IPS-15b (cell line): ENCODE measurements at regions not wholly inside any gene's neighbourhood (a gene's known extent, or its start where the extent isn't known, plus 50 kb on each side); places are given as distances from the start of the nearest gene placed in this dataset.
A peak's percentile ranks its signal among the peaks of the same experiment; 100 is the strongest.
"Not testable (repeated sequence)": the region's sequence is repeated elsewhere in the genome, so short reads cannot be mapped to it uniquely, and the experiment has no call there.

ENCODE experiments used
- H3K27me3 ChIP-seq: one replicate; pipeline ENCODE4 v1.6.1; 2013; ENCODE audit warnings: low read length; ENCODE audit not compliant: control insufficient read depth, insufficient read depth
- H3K36me3 ChIP-seq: one replicate; pipeline ENCODE4 v1.6.1; 2013; ENCODE audit warnings: low read length; ENCODE audit not compliant: control insufficient read depth, insufficient read depth
- H3K4me1 ChIP-seq: one replicate; pipeline ENCODE4 v1.6.1; 2013; ENCODE audit warnings: mild to moderate bottlenecking, low read length; ENCODE audit not compliant: control insufficient read depth, insufficient read depth
- H3K4me3 ChIP-seq: one replicate; pipeline ENCODE4 v1.5.1; 2013; ENCODE audit warnings: low read depth, low read length
- H3K9ac ChIP-seq: one replicate; pipeline ENCODE4 v1.6.1; 2013; ENCODE audit warnings: low read depth, mild to moderate bottlenecking, low read length
- H3K9me3 ChIP-seq: one replicate; pipeline ENCODE4 v1.6.1; 2013; ENCODE audit warnings: mild to moderate bottlenecking, low read length; ENCODE audit not compliant: control insufficient read depth, insufficient read depth

DNA sequence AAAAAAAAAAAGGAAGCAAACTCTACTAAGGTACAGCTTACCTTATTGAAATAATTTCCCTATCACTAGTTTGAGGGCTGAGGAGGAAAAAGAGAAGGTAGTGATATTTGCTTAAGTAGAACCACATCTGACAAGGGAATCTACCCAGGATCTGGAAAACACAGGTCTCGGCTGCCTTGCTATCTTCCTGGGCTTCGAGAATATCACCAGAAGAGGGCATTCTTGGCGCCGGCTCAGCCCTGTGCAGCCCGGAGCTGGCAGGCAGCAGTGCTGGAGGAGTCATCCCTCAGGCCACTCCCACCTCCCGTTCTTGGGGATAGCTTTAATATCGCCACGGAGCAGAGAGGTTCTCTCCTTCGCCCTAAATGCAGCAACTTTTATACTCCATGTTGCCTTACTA, 1181.2 kb downstream of the VRK1 start:
- no peak overlapping the region for H3K9ac ChIP-seq
- no peaks in the 10 kb centered on the region for H3K4me1 ChIP-seq
- H3K9me3 ChIP-seq, result no peaks in the 10 kb centered on the region
- H3K36me3 ChIP-seq, result no peaks in the 10 kb centered on the region
- peak overlapping the region; percentile 31 for H3K4me3 ChIP-seq
- no peaks in the 10 kb centered on the region for H3K27me3 ChIP-seq

DNA sequence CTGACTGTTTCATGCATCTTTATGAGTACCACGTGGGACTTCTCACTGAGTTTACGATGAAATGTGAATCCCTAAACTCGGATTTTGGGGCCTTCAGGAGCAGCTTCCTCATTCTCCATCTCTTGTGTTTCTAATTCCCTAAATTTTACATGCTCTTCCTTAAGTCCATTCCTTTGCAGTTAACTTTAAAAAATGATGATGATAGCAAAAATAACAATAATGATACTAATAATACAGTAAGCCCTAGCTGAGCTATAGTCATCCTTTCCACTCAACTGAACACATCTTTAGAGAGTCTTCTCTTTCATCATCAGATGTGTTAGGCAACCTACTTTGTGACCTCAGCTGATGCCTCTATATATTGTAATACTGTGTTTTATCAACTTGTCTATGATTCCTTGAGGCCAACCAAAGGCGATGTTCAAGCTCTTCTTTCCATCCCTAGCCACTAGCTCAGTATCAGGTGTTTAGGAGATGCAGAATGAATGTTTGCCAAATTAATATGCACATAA, 1196.4 kb downstream of the VRK1 start:
- Histone ChIP-seq H3K27me3 (no peaks in the 10 kb centered on the region), H3K4me3 (no peak overlapping the region), H3K9ac (no peak overlapping the region), H3K36me3 (no peaks in the 10 kb centered on the region), H3K9me3 (no peaks in the 10 kb centered on the region), H3K4me1 (no peaks in the 10 kb centered on the region)

DNA sequence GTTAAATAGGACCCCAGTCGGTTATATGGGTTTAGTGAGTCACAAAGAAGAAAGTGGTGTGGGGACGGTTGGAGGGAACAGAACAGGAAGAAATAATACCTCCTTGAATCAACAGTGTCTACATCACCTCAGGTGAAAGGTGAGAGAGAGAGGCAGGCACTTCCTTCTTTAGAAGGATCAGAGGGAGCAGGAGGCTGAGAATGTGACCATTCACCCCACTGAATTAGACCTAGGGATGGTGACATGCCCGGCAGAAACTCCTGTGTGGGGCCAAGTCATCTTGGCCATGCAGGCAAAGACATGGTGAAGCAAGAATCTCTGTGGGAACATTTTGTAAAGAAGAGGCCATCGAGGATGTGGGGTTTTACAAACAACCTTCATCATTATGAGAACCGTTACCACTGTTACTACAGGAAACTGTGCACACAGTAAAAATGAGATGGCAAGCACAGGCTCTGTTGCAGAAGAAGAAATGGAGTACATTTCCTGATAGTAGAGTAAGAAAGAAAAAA, 1196.9 kb downstream of the VRK1 start:
- Histone ChIP-seq H3K9ac (no peak overlapping the region), H3K4me1 (no peaks in the 10 kb centered on the region), H3K9me3 (no peaks in the 10 kb centered on the region), H3K36me3 (no peaks in the 10 kb centered on the region), H3K27me3 (no peaks in the 10 kb centered on the region), H3K4me3 (no peak overlapping the region)

DNA sequence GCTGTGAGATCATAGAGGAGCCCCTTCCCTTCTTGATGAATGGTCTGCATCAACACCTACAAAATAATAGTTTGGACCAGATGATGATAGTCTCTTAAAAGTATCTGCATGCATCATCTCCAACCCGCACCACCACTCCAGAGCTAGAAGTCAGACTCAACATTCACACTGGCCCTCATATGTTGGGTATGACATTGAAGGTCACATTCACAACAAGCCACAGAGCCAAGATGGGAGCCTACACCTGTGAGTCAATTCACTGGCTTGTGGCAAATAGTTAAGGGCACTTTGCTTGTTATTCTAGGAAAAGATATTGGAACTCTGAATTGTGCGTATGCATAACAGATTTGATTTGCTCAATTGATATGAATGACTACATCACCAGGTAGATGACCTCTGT, 1197.9 kb downstream of the VRK1 start:
- H3K27me3 ChIP-seq, result no peaks in the 10 kb centered on the region
- H3K9ac ChIP-seq, result no peak overlapping the region
- no peaks in the 10 kb centered on the region for H3K4me1 ChIP-seq
- no peak overlapping the region for H3K4me3 ChIP-seq
- H3K36me3 ChIP-seq, result no peaks in the 10 kb centered on the region
- H3K9me3 ChIP-seq, result no peaks in the 10 kb centered on the region

DNA sequence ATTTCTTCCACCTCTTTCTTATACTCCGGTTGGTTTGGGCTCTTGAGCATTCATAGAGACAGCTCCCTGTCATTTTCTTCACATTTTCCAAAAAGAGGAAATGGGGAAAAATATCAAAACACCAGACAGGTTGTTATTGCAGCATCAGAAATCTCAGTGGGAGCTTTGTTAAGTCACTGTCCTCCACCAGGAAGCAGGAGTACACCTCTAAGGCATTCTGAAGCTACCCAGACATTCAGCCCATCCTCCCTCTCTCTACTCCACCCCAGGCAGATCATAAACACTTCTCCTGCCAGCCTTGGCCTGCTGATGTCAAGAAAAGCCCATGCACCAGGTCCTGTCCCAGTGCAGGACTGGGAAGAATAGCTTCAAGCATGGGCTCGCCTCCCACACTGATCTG, 1198.3 kb downstream of the VRK1 start:
- H3K9ac ChIP-seq, result no peak overlapping the region
- no peaks in the 10 kb centered on the region for H3K4me1 ChIP-seq
- no peaks in the 10 kb centered on the region for H3K9me3 ChIP-seq
- H3K4me3 ChIP-seq, result no peak overlapping the region
- H3K36me3 ChIP-seq, result no peaks in the 10 kb centered on the region
- no peaks in the 10 kb centered on the region for H3K27me3 ChIP-seq

DNA sequence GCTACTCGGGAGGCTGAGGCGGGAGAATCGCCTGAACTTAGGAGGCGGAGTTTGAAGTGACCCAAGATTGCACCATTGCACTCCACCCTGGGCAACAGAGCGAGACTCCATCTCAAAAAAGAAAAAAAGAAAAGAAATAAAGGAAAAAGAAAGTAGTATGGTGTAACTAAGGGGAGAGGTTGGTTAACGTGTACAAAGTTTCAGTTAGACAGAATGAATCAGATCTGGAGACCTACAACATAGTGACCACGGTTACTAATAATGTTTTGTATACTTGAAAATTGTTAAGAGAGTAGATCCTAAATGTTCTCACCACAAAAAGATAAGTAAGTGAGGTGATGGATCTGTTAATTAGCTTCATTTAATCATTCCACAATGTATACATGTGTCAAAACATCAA, 1208.8 kb downstream of the VRK1 start:
- Histone ChIP-seq H3K4me1 (peaks cover 2% of the 10 kb centered on the region), H3K36me3 (no peaks in the 10 kb centered on the region), H3K9ac (no peak overlapping the region), H3K9me3 (no peaks in the 10 kb centered on the region), H3K4me3 (no peak overlapping the region), H3K27me3 (no peaks in the 10 kb centered on the region)

DNA sequence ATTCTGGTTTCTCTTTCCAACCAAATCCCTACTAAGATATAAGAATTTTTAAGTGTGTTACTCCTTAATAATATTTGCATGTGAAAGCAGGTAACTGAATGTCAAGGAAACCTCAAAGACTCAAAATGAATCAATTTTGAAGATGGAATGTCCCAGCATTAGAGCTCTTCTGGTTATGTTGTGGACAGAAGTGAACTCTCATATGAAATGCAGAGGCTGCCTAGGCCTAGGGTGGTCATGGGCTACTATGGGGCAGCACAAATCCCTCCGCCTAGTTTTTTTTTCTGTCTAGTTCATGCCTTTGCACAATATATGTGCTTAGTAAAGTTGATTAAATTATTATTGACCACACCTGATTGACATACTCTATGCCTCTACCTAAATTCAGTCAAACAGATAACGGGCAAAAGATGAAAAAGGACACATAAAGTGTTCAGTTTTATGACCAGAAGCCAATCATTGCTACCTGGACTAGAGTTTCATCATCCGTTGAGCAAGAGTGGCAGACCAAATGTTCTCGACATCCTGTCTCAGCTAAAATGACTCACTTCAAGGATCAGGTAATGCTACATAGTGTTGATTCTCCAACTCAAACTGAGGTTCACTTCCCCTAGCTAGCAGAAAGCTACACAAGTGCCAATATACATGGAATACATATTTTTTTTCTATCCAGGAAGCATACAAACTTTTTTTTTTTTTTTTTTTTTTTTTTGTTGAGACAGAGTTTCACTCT, 1211.4 kb downstream of the VRK1 start:
- H3K4me1 ChIP-seq, result peaks cover 2% of the 10 kb centered on the region
- H3K9me3 ChIP-seq, result no peaks in the 10 kb centered on the region
- H3K9ac ChIP-seq, result no peak overlapping the region

DNA sequence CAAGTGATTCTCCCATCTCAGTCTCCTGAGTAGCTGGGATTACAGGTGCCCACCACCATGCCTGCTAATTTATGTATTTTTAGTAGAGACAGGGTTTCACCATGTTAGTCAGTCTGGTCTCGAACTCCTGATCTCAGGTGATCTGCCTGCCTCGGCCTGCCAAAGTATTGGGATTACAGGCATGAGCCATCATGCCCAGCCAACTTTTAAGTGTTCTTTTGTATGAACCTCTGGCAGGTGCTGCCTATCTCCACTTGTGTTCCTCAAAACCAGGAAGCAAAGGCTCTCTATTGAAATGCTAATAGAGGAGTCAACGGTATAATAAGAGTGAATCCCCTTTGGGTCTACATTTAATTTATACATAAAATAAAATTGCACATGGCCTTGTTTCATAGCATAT, 1212.0 kb downstream of the VRK1 start:
- not testable (repeated sequence) for H3K27me3 ChIP-seq, H3K9me3 ChIP-seq, H3K36me3 ChIP-seq, H3K4me1 ChIP-seq, H3K4me3 ChIP-seq, H3K9ac ChIP-seq

More for the DNA sequence above, 1211.4 kb downstream of the VRK1 start:
- Histone ChIP-seq H3K27me3 (no peaks in the 10 kb centered on the region), H3K36me3 (no peaks in the 10 kb centered on the region), H3K4me3 (no peak overlapping the region)

DNA sequence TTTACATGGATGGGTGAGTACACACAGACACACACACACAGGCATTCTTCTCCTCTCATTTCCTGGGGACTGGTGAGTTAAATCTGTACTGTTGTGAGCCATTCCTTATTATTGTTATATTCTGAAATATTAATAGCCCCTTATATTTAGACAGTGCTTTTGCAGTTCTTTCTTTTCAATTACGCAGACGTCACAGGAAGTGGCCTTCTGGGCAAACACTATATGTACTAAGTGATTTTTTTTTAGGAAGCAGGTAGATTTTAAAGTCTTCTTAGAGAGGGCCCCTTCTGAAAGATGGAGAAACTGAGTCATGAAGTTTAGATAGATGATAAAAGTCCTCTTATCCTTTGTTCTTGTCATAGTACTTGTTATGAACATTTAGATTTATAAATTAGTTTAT, 1213.6 kb downstream of the VRK1 start:
- Histone ChIP-seq H3K36me3 (no peaks in the 10 kb centered on the region), H3K27me3 (no peaks in the 10 kb centered on the region), H3K9ac (no peak overlapping the region), H3K9me3 (no peaks in the 10 kb centered on the region), H3K4me1 (peaks cover 2% of the 10 kb centered on the region), H3K4me3 (no peak overlapping the region)

DNA sequence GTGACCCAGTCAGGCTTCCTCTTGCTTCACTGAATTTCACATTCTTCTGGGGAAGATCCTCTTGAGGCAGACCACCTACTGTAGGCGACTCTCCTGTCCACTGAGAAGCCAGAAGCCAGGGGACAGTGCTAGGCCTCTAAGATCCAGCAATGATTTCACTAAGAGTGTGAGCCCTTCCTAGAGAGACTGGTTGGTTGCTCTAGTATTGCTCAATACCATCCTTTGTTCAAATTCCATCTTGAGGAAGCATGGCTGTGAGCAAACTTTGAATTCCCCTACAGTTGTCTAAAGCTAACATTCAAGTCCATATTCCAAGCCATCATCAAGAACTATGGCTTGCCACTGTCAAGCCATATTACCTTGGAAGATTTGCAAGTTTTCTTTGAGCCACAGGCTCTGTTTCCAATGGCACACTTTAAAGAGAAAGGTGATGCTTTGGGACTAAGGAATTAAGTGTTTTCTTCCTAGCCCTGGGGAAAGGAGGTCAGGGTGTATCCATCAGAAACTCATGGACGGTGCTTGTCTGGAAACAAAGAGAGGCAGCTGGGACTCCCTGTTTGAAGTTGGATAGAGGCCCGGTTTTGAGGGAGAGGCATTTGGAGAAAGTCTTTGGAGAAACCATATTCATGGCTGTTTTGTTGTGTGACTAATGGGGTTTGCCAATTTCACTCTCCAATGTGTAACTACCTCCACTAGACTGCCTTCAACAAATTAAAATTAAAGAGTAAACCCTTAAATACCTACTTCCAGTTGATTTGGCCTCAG, 1217.9 kb downstream of the VRK1 start:
- Histone ChIP-seq H3K9me3 (no peaks in the 10 kb centered on the region), H3K4me1 (no peaks in the 10 kb centered on the region), H3K9ac (no peak overlapping the region), H3K27me3 (no peaks in the 10 kb centered on the region), H3K4me3 (no peak overlapping the region), H3K36me3 (no peaks in the 10 kb centered on the region)

DNA sequence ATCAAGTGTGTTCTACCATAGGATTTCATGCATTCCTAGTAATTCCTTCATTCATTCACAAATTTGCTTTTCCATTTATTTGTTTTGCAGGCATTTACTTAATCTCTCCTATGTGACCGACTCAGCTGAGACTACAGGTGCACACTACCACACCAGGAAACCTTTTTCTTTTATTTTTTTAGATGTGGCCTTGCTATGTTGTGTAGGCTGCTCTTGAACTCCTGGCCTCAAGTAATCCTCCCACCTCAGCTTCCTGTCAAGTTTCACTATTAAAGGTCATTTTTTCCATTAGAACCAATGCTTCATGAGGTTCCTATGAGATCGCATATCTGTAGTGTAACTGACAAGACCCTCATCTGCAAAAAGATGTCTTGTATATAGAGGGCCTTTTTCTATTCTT, 1218.7 kb downstream of the VRK1 start:
- Histone ChIP-seq H3K4me1 (no peaks in the 10 kb centered on the region), H3K9me3 (no peaks in the 10 kb centered on the region), H3K4me3 (no peak overlapping the region), H3K9ac (no peak overlapping the region), H3K36me3 (no peaks in the 10 kb centered on the region), H3K27me3 (no peaks in the 10 kb centered on the region)

DNA sequence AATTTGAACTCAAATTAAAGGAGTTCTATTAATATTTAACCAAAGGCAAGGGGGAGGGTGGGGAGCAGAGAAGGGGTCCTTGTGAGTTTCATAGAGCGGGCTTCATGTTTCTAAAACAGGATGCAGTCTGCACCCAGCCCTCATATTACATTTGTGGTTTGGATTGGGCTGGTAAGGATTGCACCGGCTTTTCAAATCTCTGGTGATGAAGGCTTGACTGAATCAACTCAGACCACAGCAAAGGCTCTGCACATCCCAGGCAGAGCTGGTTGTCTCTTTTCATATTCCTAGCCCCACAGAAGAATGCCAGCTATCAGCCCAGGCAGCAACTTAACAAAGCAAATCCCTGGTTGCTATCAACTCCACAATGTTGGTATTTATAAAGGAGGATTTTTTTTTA, 1221.4 kb downstream of the VRK1 start:
- peaks cover 2% of the 10 kb centered on the region for H3K4me1 ChIP-seq
- no peak overlapping the region for H3K4me3 ChIP-seq
- no peaks in the 10 kb centered on the region for H3K9me3 ChIP-seq
- no peak overlapping the region for H3K9ac ChIP-seq
- H3K36me3 ChIP-seq, result no peaks in the 10 kb centered on the region
- H3K27me3 ChIP-seq, result no peaks in the 10 kb centered on the region
